ENCODE measurements at regions not wholly inside any gene's neighbourhood (a gene's known extent, or its start where the extent isn't known, plus 50 kb on each side); places are given as distances from the start of the nearest gene placed in this dataset.

DNA sequence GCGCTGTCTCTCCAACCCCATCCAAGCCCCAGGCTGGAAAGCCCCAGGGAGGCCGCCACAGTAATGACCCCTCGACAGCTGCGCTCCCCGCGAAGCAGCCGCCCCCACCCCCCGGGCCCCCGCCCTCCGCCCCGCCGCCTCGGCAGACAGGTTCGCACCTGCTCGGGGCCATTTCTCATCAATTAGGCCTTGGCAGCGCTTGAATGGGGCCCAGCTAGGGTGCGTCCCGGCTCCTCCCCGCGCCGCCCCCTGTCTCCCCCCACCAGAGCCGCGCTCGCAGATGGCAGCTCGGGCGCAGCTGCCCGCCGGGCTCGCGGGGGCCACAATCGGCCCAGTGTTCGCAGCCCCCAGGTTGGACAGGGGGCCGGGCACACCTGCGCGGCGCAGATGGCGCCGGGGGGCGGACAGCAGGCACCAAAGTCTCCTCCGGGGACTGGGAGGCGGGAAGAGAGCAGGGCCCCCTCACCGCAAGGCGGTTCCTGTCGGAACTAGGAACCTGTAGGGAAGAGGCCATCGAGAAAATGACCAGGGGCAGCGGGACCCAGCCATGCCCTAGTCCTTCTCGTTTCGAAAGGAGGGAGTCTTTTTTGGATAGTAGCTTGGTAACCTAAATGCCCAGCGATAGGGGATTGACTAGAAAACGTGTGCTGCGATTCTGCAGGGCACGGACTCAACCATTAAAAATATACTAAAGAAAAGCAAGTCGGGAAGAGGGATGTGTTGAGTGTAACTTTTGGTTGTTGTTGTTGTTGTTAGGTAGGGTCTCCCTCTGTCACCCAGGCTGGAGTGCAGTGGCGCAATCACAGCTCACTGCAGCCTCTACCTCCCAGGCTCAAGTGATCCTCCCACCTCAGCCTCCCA, 83.2 kb upstream of the EYA2 start:
- no peak overlapping the region for H3K4me3 ChIP-seq (ENCODE audit: low read depth, low read length)
- TF ChIP-seq CTCF (IDR thresholded peaks at IDR 0.05; ENCODE audit: insufficient read depth, low read length) = no peak

GRCh38 chr20:46814366-46815232, 80.0 kb upstream of the EYA2 start:
- no peak overlapping the region for H3K4me3 ChIP-seq (ENCODE audit: low read depth, low read length)
- no peak for TF ChIP-seq CTCF (IDR thresholded peaks at IDR 0.05; ENCODE audit: insufficient read depth, low read length)
- peak; percentile 50 for DNase-seq (ENCODE audit: low read depth)

More for the DNA sequence above, 83.2 kb upstream of the EYA2 start:
- no peak for DNase-seq (ENCODE audit: low read depth)

DNA sequence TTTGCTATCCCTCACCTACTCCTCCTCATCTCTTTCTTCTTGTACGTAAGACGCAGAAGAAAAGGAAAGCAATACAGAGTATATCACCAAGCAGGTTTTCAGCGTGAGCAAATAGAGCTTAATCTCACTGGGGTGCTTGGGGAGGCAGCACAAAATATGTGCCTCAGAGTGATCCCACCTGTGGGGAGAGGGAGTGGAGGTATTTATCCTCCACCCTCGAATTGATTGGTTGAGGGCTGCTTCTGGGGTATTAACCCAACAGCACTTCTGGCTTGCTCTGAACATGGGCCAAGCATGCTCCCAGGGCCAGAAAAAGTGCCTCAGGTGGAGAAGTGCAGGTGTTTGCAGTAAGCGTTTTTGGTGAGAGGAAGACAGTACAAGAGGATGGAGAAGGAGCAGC, 78.5 kb upstream of the EYA2 start:
- DNase-seq (ENCODE audit: low read depth) = no peak
- no peak for TF ChIP-seq CTCF (IDR thresholded peaks at IDR 0.05; ENCODE audit: insufficient read depth, low read length)
- no peak overlapping the region for H3K4me3 ChIP-seq (ENCODE audit: low read depth, low read length)

DNA sequence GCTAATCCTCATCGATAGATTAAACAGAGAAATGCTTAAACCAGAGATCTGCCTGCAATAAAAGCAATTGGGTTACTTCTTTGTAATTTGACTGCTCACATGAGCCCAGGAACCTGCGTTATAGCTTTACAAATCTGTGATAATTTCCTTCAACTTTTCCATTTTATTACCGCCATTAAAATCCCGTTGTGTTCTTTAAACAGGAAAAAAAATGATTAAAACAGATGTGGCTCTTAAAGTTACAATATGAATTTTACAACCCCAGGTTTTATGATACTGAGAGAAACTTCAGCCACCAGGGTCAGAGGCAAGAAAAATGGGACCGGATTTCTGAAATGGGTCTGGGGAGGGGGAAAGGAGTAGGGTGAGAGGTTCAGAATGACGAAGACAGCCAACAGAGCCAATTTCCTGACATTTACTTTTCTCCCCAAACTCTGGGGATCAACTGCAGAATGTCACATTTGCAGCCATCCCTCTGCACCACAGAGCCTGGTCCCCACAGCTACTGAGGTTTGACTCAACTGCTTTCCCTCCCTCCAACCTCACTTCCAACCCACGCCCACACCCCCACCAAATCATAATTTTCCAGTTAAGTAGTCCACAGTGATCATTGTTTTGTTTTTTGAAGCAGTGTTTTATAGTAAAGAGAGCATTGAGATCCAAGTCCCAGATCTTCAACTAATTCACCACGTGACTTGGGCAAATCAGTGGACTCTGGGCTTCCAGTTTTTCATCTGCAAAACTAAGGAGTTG, 77.6 kb upstream of the EYA2 start:
- TF ChIP-seq CTCF (IDR thresholded peaks at IDR 0.05; ENCODE audit: insufficient read depth, low read length) = no peak
- no peak for DNase-seq (ENCODE audit: low read depth)
- H3K4me3 ChIP-seq (ENCODE audit: low read depth, low read length) = no peak overlapping the region

GRCh38 chr20:46820682-46821081, 74.0 kb upstream of the EYA2 start:
- H3K4me3 ChIP-seq (ENCODE audit: low read depth, low read length) = no peak overlapping the region
- DNase-seq (ENCODE audit: low read depth) = no peak

More at GRCh38 chr20:46820682-46821081, 74.0 kb upstream of the EYA2 start:
- TF ChIP-seq CTCF (IDR thresholded peaks at IDR 0.05; ENCODE audit: insufficient read depth, low read length) = no peak
